HG03139 (cell line): ENCODE measurements at regions not wholly inside any gene's neighbourhood (a gene's known extent, or its start where the extent isn't known, plus 50 kb on each side); places are given as distances from the start of the nearest gene placed in this dataset.
A peak's percentile ranks its signal among the peaks of the same experiment; 100 is the strongest.
"Not testable (repeated sequence)": the region's sequence is repeated elsewhere in the genome, so short reads cannot be mapped to it uniquely, and the experiment has no call there.

ENCODE experiments used
- ATAC-seq: cut with Tn5 transposase; IDR thresholded peaks from one replicate; pipeline ENCODE4 v1.9.1; 2021; ENCODE audit not compliant: unreplicated experiment

DNA sequence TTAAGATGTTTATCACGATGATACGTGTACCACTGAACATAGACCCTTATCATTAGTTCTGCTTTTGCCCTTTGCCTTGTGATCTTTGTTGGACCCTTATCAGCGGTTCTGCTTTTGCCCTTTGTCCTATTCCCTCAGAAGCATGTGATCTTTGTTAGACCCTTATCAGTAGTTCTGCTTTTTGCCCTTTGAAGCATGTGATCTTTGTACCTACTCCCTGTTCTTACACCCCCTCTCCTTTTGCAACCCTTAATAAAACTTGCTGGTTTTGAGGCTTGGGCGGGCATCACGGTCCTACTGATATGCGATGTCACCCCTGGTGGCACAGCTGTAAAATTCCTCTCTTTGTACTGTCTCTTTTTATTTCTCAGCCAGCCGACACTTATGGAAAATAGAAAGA is 117.0 kb downstream of the SDHAF3 start:
- ATAC-seq: not testable (repeated sequence)

DNA sequence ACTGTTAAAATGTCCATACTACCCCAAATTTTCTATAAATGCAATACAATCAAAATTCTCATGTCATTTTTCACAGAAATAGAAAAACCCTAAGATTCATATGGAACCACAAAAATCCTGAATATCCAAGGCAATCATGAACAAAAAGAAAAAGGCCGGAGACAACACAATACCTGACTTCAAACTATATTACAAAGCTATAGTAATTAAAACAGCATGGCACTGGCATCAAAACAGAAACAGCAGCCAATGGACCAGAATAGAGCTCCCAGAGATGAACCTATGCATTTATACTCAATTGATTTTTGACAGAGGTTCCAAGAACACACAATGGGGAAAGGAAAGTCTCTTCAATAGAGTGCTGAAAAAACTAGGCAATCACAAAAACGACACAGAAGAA is 128.8 kb downstream of the SDHAF3 start:
- ATAC-seq: no peak

DNA sequence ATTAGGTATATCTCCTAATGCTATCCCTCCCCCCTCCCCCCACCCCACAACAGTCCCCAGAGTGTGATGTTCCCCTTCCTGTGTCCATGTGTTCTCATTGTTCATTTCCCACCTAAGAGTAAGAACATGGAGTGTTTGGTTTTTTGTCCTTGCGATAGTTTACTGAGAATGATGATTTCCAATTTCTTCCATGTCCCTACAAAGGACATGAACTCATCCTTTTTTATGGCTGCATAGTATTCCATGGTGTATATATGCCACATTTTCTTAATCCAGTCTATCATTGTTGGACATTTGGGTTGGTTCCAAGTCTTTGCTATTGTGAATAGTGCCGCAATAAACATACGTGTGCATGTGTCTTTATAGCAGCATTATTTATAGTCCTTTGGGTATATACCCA is 140.7 kb downstream of the SDHAF3 start:
- not testable (repeated sequence) for ATAC-seq

- ATAC-seq: no peak
Measured at GRCh38 chr7:97269741-97270140, 152.2 kb downstream of the SDHAF3 start.

- no peak for ATAC-seq
Measured at GRCh38 chr7:97270280-97270679, 152.8 kb downstream of the SDHAF3 start.

- ATAC-seq: no peak
Measured at GRCh38 chr7:97271619-97272018, 154.1 kb downstream of the SDHAF3 start.

- peak; percentile 82 for ATAC-seq
Measured at GRCh38 chr7:97272237-97272975, 154.9 kb downstream of the SDHAF3 start.

DNA sequence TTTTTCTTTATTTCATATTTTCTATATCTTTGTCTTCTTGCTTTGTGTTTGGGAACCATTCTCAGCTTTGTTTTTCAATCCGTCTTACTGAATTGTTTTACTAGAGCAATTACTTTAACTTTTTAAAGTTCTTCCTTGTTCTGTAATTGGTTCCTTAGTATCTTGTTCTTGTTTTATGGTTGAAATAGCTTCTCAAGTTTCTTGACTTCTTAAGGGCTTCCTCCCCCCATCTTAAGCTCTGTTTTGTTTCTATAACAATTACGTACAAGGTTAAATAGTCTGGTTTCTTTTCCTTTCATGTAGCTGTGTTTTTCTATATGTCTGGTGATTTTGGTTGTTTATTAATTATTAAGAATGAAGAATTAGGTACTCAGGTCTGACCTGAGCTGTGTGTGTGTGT is 158.0 kb downstream of the SDHAF3 start:
- no peak for ATAC-seq

DNA sequence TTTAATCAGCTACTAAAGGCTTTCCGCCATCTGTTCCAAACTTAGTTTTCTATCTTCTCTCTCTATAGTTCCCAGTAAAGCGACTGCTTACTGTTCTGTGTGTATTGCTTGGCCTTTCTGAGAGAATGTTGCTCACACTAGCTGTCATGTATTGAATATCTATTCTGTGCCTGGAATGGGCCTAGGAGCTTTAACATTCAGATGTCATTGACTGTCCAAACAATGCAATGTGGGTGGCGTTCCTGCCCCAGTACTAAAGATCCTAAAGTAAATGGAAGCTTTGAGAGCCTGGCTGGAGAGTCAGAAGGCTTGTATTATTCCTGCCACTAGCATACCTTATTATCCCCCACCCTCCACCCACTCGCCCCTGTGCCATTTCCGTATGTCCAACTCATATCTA is 163.5 kb downstream of the SDHAF3 start:
- ATAC-seq: no peak

DNA sequence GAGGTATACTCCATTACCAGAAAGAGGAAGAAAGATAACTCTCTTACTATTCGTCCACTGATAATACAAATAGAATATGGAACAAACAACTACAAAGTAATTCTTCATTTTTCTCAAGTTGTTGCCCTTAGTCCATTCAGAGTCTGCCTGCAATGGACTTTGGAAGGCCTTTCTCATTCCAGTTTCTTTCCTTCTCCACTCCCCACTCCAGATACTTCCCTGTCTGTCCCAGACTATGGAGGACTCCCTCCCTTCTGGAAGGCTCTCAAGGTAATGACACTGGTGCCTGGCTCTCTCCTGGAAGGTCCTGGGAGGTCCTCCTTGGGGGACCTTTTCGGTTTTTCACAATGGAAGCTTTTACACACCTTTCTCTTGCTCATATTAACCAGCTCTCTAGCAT is 167.8 kb downstream of the SDHAF3 start:
- ATAC-seq: no peak

- no peak for ATAC-seq
Measured at GRCh38 chr7:97293031-97293430, 175.5 kb downstream of the SDHAF3 start.

DNA sequence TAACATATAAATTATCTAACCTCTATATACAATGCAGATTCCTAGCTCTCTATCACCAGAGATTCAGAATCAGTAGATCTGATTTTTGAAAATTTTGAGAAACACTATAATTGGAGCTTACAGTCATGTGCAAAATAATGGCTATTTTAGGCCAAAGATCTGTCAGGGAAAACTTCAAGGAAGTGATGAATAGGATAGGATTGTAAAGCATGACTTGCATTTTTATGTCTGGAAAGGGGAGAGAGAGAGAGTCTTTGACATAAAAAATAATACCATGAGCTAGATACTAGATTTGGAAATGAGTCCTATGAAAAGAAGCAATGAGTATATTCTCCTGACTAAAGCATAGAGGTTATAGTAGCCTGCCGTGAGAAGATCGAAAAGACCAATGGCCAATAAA is 181.1 kb downstream of the SDHAF3 start:
- ATAC-seq: no peak

- ATAC-seq: no peak
Measured at GRCh38 chr7:97305589-97305988, 188.1 kb downstream of the SDHAF3 start.

DNA sequence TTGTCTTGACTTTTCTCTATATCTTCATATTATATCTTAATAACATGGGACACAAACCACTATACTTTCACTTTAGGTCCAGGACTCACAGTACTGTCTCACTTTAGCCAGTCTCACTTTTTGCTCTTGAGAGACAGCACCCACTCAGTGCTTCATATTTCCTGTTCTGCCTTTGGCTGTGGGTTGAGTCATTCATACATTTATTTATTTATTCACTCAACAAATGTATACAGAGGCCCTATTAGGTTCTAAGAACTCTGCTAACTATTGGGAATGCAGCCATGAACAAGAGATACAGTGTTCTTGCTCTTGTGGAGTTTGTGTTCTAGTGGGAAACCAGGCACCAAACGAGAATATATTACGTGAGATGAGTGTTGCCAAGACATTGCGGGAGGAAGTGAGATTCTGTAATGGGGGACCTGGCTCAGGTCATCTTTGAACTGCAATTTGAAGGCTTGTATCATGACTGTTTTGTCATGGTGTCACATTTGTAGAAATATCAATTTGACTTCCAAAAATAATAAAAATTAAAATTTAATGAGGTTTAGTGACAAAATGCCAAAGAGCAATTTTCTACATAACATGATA is 190.1 kb downstream of the SDHAF3 start:
- no peak for ATAC-seq

DNA sequence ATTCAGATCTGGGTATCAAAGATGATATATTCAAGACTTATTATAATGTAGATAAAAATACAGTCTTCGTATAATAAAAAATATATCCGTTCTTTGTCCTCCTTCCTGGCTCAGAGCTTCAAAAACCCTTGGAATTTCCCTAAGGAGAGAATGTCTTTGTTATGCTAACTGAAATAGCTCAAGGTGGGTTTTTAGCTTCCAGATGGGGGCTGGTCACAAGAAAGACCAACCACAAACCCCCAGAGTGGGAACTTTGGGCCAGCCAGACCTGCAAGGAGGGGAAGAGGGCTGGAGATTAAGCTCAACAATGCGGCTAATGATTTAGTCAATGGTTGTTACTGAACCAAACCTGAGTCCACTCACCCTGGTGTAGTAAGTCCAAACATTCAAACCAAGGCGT is 196.4 kb downstream of the SDHAF3 start:
- ATAC-seq: no peak

GRCh38 chr7:97317575-97317974 is 200.1 kb downstream of the SDHAF3 start:
- ATAC-seq: no peak

GRCh38 chr7:97329871-97330270 is 212.4 kb downstream of the SDHAF3 start:
- not testable (repeated sequence) for ATAC-seq

DNA sequence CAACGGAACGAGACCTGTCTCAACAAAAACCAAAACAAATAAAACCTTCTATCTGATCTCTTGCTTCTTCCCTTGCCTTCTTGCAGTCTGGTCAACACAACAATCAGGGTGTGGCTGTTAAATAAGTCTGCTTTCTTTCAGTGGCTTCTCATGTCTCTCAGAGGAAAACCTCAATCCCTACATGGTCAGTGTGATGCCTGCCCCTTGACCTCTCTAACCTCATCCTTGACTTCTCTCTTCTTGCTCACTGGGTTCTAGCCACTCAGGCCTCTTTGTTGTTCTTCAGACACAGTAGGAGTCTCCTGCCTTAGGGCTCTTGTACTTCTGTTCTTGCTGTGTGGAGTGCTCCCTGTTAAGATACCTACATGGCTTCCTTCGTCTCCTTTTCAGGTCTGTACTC is 220.4 kb downstream of the SDHAF3 start:
- no peak for ATAC-seq

DNA sequence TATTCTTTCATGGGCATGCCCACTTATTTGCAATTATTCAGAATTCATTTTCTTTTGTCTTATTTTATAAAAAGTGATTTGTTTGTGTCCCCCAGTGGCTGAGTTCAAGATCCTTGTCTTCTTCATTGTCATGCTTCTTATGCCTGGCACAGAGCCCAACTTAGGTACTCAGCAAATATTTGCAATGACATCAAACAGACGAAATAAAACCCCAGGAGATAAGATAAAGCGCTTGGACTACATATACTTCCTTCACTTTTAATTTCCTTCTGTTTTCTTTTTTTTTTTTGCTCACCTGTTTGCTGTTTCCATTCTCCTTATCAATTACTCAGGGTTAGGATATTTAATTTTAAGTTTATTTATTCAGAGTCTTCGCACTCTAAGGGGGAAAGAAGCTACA is 225.0 kb downstream of the SDHAF3 start:
- no peak for ATAC-seq

DNA sequence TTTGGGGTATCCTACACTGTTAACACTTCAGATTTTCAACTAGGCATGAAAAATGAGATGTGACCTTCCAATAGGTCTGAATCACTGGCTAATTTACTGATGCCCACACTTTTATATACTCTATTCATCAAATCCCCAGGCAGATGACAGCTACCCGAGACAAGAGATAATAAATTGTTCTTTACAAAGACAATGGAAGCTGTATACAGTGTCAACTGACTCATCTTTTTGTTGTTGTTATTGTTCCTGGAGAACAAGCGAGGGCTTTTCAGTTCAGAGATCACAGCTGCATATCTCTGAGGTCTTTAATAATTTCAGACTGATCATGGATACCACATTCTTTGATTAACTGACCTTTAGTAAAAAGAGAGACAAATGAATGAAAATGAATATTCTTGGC is 228.9 kb downstream of the SDHAF3 start:
- no peak for ATAC-seq

DNA sequence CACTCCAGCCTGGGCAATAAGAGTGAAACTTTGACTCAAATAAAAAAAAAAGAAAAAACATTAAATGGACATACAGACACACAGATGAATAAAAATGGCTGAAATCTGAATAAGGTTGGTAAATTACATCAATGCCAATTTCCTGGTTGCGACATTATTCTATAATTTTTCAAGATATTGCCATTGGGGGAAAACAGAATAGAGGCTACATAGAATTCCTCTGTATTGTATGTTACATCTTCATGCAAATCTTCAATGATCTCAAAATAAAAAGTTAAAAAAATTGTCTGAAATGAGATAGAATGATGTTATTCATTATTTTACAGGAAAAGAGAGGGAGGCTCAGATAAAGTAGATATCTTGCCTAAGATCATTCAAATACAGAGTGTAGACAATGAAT is 234.0 kb downstream of the SDHAF3 start:
- no peak for ATAC-seq

- no peak for ATAC-seq
Measured at GRCh38 chr7:97357459-97357858, 240.0 kb downstream of the SDHAF3 start.

GRCh38 chr7:97372882-97373281 is 255.4 kb downstream of the SDHAF3 start:
- ATAC-seq: no peak
